Natural killer cell (primary cell): ENCODE measurements at regions not wholly inside any gene's neighbourhood (a gene's known extent, or its start where the extent isn't known, plus 50 kb on each side); places are given as distances from the start of the nearest gene placed in this dataset.

Experiments used
- ATAC-seq, 3 donors: fragments of 150-1000 bp in 2 of 3; fragments of 200-7000 bp in 1 of 3; cut with Tn5 transposase; 1 replicate in 1 of 3; 2 replicates in 2 of 3; pipeline ENCODE4 v1.10.0; 2021; ENCODE audit warnings: mild to moderate bottlenecking in 2 of 3, moderate library complexity in 2 of 3
- DNase-seq, 2 donors: peaks; one replicate each; pipeline versions ENCODE4 v3.0.0 to v3.0.0-alpha.2; 2013 to 2021; ENCODE audit warnings: mixed read lengths in 1 of 2
- H3K27ac ChIP-seq: one replicate; pipeline ENCODE4 v1.5.1; 2013; ENCODE audit warnings: mild to moderate bottlenecking, low read length
- H3K27me3 ChIP-seq: one replicate; pipeline ENCODE4 v1.6.1; 2013; ENCODE audit warnings: low read length; ENCODE audit not compliant: control insufficient read depth, insufficient read depth
- H3K36me3 ChIP-seq: one replicate; pipeline ENCODE4 v1.6.1; 2013; ENCODE audit warnings: low read length; ENCODE audit not compliant: control insufficient read depth, insufficient read depth
- H3K4me1 ChIP-seq: one replicate; pipeline ENCODE4 v1.6.1; 2013; ENCODE audit warnings: low read length; ENCODE audit not compliant: control insufficient read depth, insufficient read depth
- H3K4me3 ChIP-seq: one replicate; pipeline ENCODE4 v1.5.1; 2013; ENCODE audit warnings: low read length
- H3K9me3 ChIP-seq: one replicate; pipeline ENCODE4 v1.6.1; 2013; ENCODE audit warnings: low read length; ENCODE audit not compliant: control insufficient read depth, insufficient read depth
- H3K27ac Mint-ChIP-seq, 2 donors: one replicate each; pipeline ENCODE4 v1.8.0; 2022; ENCODE audit warnings: mild to moderate bottlenecking in 2 of 2, mixed read lengths in 2 of 2, moderate library complexity in 1 of 2
- H3K27me3 Mint-ChIP-seq, 2 donors: one replicate each; pipeline ENCODE4 v1.8.0; 2022; ENCODE audit warnings: low read depth in 2 of 2, mixed read lengths in 2 of 2
- H3K36me3 Mint-ChIP-seq: one replicate; pipeline ENCODE4 v1.8.0; 2022; ENCODE audit warnings: mixed read lengths
- H3K4me1 Mint-ChIP-seq, 2 donors: one replicate each; pipeline ENCODE4 v1.8.0; 2022; ENCODE audit warnings: mixed read lengths in 2 of 2
- H3K4me3 Mint-ChIP-seq: one replicate; pipeline ENCODE4 v1.8.0; 2022; ENCODE audit warnings: mild to moderate bottlenecking, moderate library complexity, mixed read lengths
- H3K9me3 Mint-ChIP-seq, 2 donors: one replicate each; pipeline ENCODE4 v1.8.0; 2022; ENCODE audit warnings: mixed read lengths in 2 of 2
- WGBS: methylation state at CpG from one replicate; pipeline ENCODE4 v1.1.7; 2013; ENCODE audit warnings: missing lambda C conversion rate; ENCODE audit not compliant: insufficient coverage; 5-methylcytosine and 5-hydroxymethylcytosine counted together
- intact Hi-C: fragments of 100-400 bp; cut with micrococcal nuclease; formaldehyde crosslinking; loops from one replicate; pipeline ENCODE4 v1.14.2; 2022
- TF ChIP-seq, protein P1 (sequence below): fragments of 200-600 bp; IDR thresholded peaks from one replicate; pipeline ENCODE4 v1.8.0; 2022; ENCODE audit warnings: antibody characterized with exemption

DNA sequence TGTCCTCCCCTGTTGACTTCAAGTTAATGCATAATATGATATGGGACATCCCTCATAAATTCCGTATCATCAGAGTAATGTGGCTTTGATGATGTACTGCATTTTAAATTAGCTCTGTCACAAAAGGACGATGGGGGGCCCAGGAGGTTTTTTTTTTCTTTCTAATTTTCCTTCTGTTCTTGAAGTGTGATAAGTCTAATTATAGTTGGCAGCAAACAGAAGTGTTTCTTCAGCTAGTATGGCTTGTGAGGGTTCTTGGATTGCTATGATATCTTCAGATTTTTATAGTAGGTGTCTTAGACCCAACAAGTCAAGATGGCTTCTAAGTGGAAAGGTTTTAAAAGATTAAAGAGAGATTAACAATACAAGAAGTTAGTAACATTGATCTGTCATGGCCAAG, 796.2 kb upstream of the RBFOX1 start:
- H3K36me3 Mint-ChIP-seq: no peaks in the 10 kb centered on the region
- no peak for DNase-seq
- no peaks in the 10 kb centered on the region for H3K36me3 ChIP-seq
- H3K4me1 Mint-ChIP-seq: no peaks in the 10 kb centered on the region
- H3K27ac ChIP-seq: no peak overlapping the region
- H3K27me3 ChIP-seq: no peaks in the 10 kb centered on the region
- no peak overlapping the region for H3K4me3 Mint-ChIP-seq
- intact Hi-C loops: no loop called here
- H3K27me3 Mint-ChIP-seq: no peaks in the 10 kb centered on the region
- H3K4me1 ChIP-seq: no peaks in the 10 kb centered on the region
- peaks cover 5 to 6% of the 10 kb centered on the region in 2 donors for H3K9me3 Mint-ChIP-seq
- H3K4me3 ChIP-seq: no peak overlapping the region
- H3K27ac Mint-ChIP-seq: no peak overlapping the region
- TF ChIP-seq, protein P1, sequence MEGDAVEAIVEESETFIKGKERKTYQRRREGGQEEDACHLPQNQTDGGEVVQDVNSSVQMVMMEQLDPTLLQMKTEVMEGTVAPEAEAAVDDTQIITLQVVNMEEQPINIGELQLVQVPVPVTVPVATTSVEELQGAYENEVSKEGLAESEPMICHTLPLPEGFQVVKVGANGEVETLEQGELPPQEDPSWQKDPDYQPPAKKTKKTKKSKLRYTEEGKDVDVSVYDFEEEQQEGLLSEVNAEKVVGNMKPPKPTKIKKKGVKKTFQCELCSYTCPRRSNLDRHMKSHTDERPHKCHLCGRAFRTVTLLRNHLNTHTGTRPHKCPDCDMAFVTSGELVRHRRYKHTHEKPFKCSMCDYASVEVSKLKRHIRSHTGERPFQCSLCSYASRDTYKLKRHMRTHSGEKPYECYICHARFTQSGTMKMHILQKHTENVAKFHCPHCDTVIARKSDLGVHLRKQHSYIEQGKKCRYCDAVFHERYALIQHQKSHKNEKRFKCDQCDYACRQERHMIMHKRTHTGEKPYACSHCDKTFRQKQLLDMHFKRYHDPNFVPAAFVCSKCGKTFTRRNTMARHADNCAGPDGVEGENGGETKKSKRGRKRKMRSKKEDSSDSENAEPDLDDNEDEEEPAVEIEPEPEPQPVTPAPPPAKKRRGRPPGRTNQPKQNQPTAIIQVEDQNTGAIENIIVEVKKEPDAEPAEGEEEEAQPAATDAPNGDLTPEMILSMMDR: no peak
- H3K9me3 ChIP-seq: peaks cover 2% of the 10 kb centered on the region
- WGBS: 54% methylated on average over 2 of the region's 2 CpGs
- ATAC-seq: no peak

DNA sequence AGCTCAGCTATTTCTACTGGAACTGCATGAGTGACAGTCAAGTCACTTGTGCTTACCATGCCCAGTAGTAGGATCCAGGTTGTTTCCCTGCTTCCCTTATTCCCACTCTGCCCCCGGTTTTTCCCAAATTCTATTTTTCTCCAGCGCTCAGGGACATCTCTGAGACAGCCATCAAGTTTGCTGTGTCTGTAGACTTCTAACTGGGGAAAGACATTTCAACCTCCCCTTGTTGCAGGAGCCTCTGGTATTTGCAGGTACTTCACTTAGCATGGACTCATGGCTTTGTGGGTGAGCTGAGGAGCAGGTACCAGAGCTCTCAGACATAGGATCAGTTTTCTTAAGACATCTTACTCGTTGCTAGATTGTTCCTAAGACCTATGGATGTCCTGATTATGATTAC, 801.6 kb upstream of the RBFOX1 start:
- no peak for ATAC-seq
- H3K4me3 ChIP-seq: no peak overlapping the region
- Mint-ChIP-seq H3K27ac (no peak overlapping the region), H3K36me3 (no peaks in the 10 kb centered on the region), H3K4me3 (no peak overlapping the region), H3K4me1 (no peaks in the 10 kb centered on the region), H3K27me3 (no peaks in the 10 kb centered on the region), H3K9me3 (peaks cover 5 to 8% of the 10 kb centered on the region in 2 donors)
- H3K27me3 ChIP-seq: no peaks in the 10 kb centered on the region
- no peaks in the 10 kb centered on the region for H3K36me3 ChIP-seq
- H3K27ac ChIP-seq: no peak overlapping the region
- no peaks in the 10 kb centered on the region for H3K4me1 ChIP-seq
- no peak for DNase-seq
- H3K9me3 ChIP-seq: peaks cover 2% of the 10 kb centered on the region
- intact Hi-C loops: no loop called here
- WGBS: 49% methylated on average over 3 of the region's 3 CpGs
- TF ChIP-seq, protein P1: no peak

DNA sequence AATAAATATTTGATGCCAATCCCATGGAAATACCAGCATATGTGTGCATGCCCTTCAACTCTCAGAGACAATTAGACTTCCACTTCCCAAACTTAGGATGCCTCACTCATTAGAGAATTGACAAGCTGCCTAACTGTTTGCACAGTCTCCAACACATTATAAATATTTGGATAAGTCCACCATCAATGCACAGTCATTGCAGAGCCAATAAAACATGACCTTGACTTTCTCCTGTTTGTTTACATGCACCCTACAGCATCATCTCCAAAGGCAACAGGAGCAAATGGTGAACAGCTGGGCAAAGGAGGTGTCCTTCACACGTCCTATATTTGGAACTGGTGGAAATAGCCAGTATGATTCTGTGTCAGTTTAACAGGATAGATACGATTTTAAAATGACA, 804.4 kb upstream of the RBFOX1 start:
- H3K27me3 ChIP-seq: no peaks in the 10 kb centered on the region
- H3K36me3 Mint-ChIP-seq: no peaks in the 10 kb centered on the region
- intact Hi-C loops: no loop called here
- WGBS: 80% methylated on average over 2 of the region's 2 CpGs
- H3K9me3 ChIP-seq: peaks cover 5% of the 10 kb centered on the region
- no peaks in the 10 kb centered on the region for H3K36me3 ChIP-seq
- no peak for ATAC-seq
- H3K27ac ChIP-seq: no peak overlapping the region
- no peak overlapping the region for H3K27ac Mint-ChIP-seq
- no peak overlapping the region for H3K4me3 Mint-ChIP-seq
- H3K9me3 Mint-ChIP-seq: peaks cover 5 to 11% of the 10 kb centered on the region in 2 donors
- H3K4me3 ChIP-seq: no peak overlapping the region
- no peaks in the 10 kb centered on the region for H3K27me3 Mint-ChIP-seq
- no peak for DNase-seq
- TF ChIP-seq, protein P1: no peak
- no peaks in the 10 kb centered on the region for H3K4me1 ChIP-seq
- no peaks in the 10 kb centered on the region for H3K4me1 Mint-ChIP-seq

DNA sequence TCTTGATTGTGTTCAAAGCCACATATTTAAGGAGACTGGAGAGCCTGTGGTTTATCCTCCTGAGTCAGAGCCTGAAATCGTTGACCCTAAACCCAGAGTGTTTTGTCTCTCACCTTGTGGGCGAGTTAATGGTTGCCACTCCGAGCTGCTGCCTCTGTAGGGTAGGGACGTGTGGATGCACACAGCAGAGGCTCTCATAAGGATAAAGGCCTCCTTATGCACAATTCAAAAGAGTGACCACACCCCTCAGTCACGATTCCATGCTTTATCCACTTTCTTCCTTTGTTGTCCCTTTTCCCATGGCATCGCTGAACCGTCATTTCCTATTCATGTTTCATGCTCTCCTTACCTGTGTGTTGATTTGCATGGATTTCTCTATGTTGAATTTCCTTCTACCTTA, 805.0 kb upstream of the RBFOX1 start:
- Histone ChIP-seq H3K27me3 (no peaks in the 10 kb centered on the region), H3K4me1 (no peaks in the 10 kb centered on the region), H3K36me3 (no peaks in the 10 kb centered on the region), H3K27ac (no peak overlapping the region), H3K4me3 (no peak overlapping the region), H3K9me3 (peaks cover 5% of the 10 kb centered on the region)
- Mint-ChIP-seq H3K27ac (no peak overlapping the region), H3K9me3 (peaks cover 2 to 9% of the 10 kb centered on the region in 2 donors), H3K4me1 (no peaks in the 10 kb centered on the region), H3K36me3 (no peaks in the 10 kb centered on the region), H3K27me3 (no peaks in the 10 kb centered on the region), H3K4me3 (no peak overlapping the region)
- DNase-seq (no peak), ATAC-seq (no peak)
- TF ChIP-seq, protein P1: no peak
- intact Hi-C loops: no loop called here
- 81% methylated on average over 7 of the region's 7 CpGs for WGBS
